MM.1S (cell line): ENCODE measurements at regions not wholly inside any gene's neighbourhood (a gene's known extent, or its start where the extent isn't known, plus 50 kb on each side); places are given as distances from the start of the nearest gene placed in this dataset.

ENCODE experiments used
- EZH2phosphoT487 ChIP-seq: fragments of 300-600 bp; sonication (generic); IDR thresholded peaks from 2 replicates; pipeline ENCODE4 v1.6.1; 2018; ENCODE audit warnings: antibody characterized with exemption, low read length
- TF ChIP-seq, protein P1 (sequence below): fragments of 300-600 bp; sonication (generic); IDR thresholded peaks from 2 replicates; pipeline ENCODE4 v1.5.1; 2016; ENCODE audit warnings: antibody characterized with exemption, low read length, mixed read lengths

DNA sequence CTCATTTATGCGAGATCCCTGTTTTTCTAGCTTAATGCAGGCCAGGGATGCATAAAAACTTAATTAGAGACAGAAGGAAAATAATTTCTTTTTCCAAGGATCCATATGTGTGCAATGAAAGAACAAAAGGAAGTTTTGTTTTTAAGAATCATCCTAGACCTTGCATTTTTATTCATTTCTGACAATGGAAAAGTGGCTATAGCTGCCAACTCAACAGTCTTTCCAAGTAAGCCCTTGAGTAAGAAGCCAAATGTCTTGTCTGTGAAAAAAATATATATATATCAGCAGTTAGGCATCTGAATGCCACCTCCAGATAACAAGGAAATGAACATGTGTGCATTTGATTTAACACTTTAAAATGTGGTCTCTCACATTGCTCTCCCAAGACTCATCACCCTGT, 1397.6 kb downstream of the GATA3 start:
- TF ChIP-seq, protein P1, sequence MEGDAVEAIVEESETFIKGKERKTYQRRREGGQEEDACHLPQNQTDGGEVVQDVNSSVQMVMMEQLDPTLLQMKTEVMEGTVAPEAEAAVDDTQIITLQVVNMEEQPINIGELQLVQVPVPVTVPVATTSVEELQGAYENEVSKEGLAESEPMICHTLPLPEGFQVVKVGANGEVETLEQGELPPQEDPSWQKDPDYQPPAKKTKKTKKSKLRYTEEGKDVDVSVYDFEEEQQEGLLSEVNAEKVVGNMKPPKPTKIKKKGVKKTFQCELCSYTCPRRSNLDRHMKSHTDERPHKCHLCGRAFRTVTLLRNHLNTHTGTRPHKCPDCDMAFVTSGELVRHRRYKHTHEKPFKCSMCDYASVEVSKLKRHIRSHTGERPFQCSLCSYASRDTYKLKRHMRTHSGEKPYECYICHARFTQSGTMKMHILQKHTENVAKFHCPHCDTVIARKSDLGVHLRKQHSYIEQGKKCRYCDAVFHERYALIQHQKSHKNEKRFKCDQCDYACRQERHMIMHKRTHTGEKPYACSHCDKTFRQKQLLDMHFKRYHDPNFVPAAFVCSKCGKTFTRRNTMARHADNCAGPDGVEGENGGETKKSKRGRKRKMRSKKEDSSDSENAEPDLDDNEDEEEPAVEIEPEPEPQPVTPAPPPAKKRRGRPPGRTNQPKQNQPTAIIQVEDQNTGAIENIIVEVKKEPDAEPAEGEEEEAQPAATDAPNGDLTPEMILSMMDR: no peak
- no peak for TF ChIP-seq EZH2phosphoT487
